Right lobe of liver (tissue), 4 donors: ENCODE measurements at regions not wholly inside any gene's neighbourhood (a gene's known extent, or its start where the extent isn't known, plus 50 kb on each side); places are given as distances from the start of the nearest gene placed in this dataset.

Source experiments
- CTCF ChIP-seq, 4 donors: fragments of 200-600 bp in 3 of 4; fragments of 450-650 bp in 1 of 4; IDR thresholded peaks; one replicate each; pipeline versions ENCODE4 v1.5.1 to v1.8.0; 2016 to 2022; ENCODE audit warnings: antibody characterized with exemption in 4 of 4, mild to moderate bottlenecking in 2 of 4
- POLR2A ChIP-seq: fragments of 450-650 bp; IDR thresholded peaks from one replicate; pipeline ENCODE4 v1.6.1; 2017; ENCODE audit warnings: antibody characterized with exemption, mild to moderate bottlenecking
- donor health status: DM: no; HTN: no; CAD: no.
- donor health status: DM: no; HTN: no; CAD: no.
- donor health status: DM: no; HTN: yes; CAD: no.

DNA sequence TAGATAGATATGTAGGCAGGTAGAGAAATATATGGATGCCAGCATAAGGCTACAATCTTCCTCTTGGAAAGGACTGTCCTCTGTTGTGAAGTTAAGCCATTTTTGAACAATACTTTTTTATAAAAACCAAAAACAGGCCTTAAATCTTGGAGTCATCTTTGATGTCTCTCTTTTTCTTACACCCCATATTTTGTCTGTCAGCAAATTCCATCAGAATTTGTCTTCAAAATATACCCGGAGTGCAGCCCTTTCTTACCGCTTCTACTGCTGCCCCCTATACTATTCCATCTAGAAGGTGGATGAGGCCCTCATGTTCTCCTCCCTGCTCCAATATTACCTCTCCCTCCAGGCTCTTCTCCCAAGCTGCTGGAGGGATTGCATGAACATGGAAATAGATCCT is 326.5 kb downstream of the HAPSTR1 start:
- no peak for TF ChIP-seq CTCF (IDR thresholded peaks at IDR 0.05)
- no peak for TF ChIP-seq POLR2A
